Stimulated activated CD4-positive, alpha-beta T cell treated with anti-CD3 and anti-CD28 coated beads, Interleukin-1b, Interleukin-23, amount 100 ng/mL, for 4 hours (primary cell): ENCODE measurements at regions not wholly inside any gene's neighbourhood (a gene's known extent, or its start where the extent isn't known, plus 50 kb on each side); places are given as distances from the start of the nearest gene placed in this dataset.
"Not testable (repeated sequence)": the region's sequence is repeated elsewhere in the genome, so short reads cannot be mapped to it uniquely, and the experiment has no call there.

Experiments
- DNase-seq, 2 donors: peaks; one replicate each; pipeline ENCODE4 v3.0.0-alpha.2; 2020; ENCODE audit warnings: low read depth in 2 of 2

DNA sequence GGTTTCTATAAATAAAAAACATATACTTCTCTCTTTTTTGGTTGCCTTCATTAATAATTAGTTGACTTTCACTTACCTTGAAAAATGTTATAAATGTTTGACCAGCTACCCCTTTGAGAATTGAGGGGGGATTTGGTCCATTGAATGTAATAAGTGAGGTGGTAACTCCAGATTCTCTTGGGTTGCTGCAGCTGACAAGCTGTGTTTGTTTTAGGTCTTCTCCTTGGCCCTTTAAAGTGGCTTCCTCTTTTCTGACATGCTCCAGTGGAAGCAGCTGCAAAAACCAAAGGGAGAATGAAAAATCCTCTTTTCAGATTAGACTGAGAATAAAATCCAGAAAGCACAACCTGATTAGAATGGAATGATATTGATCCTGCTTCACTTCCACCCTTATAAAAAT is 410.5 kb downstream of the TMEM38B start:
- no peak for DNase-seq

DNA sequence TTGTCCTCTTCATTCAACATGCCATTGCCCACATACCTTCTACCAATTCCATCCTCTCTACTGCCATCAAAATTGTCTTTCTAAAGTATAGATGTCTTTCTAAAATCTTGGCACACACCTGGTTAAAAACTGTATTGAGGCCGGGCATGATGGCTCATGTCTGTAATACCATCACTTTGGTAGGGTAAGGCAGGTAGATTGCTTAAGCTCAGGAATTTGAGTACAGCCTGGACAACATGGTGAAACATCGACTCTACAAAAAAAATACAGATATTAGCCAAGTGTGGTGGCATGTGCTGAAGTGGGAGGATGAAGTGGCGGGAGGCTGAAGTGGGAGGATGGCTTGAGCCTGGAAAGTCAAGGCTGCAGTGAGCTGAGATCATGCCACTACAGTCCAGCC is 412.1 kb downstream of the TMEM38B start:
- DNase-seq, result no peak

DNA sequence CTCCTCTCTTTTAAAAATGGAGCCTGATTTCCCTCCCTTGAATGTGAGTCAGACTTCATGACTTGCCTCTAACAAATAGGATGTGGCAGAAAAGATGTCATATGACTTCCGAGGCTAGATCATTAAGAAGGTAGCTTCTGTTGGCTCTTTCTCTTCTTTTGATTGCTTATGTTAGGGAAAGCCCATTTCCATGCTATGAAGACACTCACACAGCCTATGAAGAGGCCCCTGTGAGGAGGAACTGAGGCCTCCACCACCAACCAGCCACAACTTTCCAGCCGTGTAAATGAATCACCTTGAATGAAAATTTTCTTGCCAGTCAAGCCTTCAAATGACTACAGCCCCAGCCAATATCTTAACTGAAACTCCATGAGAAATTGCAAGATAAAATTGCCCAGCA is 413.4 kb downstream of the TMEM38B start:
- DNase-seq, result no peak

DNA sequence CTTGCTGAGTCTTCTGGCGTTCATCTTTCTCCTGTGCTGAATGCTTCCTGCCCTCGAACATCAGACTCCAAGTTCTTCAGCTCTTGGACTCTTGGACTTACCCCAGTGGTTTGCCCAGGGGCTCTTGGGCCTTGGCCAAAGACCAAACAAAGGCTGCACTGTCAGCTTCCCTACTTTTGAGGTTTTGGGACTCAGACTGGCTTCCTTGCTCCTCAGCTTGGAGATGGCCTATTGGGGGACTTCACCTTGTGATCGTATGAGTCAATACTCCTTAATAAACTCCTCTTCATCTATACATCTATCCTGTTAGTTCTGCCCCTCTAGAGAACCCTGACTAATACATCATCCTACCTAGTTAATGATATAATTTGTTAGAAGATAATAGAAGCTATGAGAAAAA is 415.4 kb downstream of the TMEM38B start:
- not testable (repeated sequence) for DNase-seq

DNA sequence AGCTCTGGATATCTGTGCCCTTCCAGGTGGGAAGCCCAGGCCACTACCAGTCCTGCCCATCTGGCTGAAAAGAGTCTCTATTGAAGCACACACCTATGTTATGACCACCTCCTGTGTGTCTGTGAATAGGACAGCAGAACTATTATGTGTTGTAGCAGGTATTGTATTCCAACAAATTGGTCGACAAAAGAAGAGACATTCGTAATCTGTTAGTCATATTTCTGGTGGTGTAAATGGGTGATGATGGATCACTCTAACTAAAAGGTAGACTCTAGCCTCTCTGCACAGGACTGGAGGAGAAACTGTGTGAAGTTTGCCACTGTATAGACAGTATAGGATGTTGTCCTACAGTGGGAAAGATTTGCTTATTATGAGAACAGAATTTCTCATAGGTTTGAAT is 416.1 kb downstream of the TMEM38B start:
- no peak for DNase-seq

DNA sequence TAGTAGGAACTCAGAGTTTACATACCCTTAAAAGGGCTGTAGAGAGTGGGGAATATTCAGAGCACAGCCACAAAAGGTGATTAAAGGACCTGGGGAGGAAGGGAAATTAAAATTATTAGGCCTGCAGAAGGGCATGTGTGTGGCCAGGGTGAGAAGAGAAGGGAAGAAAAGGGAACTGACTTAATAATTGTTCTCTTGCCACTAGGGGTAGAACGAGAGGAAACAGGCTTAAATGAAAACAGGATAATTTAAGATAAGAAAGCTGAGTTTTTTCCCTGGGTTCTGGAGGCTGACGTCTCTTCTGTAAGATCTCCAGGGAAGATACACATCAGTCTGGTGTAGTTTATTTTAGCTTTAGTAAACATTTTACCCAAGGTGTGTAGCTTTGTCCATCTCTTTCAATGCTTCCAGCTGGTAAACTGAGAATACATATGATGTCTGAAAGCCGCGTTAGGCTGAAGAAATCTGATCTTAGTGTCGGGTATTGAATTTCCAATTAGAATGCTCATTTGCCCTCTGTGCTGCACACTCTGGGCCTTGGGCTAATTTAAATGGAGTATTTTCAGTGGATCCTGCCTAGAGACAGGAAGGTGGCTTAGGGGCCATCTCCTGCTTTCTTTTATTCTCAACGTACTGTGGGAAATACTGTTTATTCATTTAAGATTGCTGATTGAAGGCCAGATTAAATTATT is 416.8 kb downstream of the TMEM38B start:
- DNase-seq, result no peak

DNA sequence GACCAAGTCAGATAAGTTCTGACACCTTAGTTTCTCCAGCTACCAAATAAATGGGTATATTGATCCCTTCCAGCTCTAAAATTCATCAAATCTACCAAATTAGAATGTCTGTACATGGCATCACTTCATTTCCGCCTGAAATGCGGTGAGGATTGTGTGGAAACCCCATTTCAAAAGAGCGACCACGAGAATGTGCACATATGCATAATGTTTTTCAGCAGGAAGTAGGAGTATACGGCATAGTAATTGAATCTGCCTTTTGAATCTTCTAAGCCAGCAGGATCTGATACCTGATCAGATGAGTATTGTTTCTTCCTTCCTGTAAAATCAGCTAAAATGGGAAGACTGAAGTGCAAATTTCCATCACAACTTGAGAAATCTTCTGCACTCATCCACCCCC is 418.6 kb downstream of the TMEM38B start:
- no peak for DNase-seq

DNA sequence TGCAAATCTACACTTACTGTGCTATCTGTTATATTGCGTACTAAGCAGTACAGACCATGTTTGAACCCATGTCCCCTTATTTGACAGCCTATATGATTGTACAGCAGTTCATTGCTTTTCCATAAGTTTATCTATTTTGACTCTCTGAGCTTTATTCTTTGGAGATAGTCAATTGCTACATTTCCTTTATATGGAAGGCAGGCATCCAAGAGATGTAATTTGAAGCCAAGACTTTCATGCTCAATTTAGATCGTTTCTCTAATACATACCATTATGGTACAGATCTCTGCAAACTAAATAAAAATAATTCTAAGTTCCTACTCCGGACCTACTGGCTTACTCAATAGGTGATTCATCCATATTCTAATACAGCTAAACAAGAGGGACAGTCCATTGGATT is 424.8 kb downstream of the TMEM38B start:
- DNase-seq, result no peak

DNA sequence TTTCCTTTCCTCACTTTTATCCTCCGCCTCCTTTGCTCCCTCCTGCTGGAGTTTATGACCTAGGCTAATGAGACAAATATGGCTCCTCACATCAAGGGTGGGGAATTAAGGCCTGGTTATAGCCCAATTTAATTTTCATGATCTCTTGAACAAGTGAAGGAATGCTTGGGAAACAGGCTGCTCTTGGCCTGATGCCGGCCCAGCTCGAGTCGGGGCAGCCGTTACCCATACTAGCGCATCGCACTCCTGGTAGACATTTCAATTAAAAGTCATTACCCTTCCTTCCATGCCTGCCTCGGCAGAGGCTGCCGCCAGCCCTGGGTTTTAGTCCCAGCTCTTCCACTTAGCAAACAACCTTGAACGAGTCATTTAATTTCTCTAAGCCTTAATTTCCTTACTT is 425.7 kb downstream of the TMEM38B start:
- DNase-seq, result no peak

DNA sequence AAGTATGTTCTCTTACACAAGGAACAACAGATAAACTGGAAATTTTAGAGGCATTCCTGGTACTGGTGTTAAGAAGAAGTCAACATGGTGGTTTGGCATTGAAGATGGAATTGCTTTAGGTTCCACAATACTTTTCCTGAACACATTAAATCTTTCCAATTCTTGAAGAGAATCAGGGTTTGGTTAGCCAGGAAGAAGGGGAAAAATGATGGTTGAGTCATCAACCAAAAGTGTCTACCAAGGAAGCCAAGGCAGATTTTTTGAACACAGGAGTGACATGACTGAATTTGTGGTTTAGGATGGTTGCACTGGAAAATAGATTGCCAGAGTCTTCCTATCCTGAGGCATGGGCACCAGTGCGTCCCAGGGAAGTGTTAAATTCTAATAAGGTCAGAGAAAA is 433.4 kb downstream of the TMEM38B start:
- no peak for DNase-seq

DNA sequence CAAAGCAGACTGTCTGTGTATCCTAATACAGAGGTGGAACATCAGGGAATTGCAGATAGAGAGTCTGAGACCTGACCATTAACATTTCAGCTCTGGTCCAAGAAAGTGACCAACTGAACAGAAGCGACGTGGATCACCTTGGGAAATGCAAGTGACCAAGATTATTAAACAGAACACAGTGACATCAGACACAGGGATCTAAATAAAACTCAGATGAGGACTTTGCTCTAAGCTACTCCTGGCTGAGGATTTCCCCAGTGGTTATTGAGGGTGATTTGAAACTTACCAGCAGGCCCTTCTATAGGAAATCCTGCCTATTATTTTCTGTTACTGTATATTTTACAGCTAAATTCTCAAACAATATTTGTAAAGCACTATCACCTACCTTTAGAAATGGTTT is 436.0 kb downstream of the TMEM38B start:
- DNase-seq, result no peak

DNA sequence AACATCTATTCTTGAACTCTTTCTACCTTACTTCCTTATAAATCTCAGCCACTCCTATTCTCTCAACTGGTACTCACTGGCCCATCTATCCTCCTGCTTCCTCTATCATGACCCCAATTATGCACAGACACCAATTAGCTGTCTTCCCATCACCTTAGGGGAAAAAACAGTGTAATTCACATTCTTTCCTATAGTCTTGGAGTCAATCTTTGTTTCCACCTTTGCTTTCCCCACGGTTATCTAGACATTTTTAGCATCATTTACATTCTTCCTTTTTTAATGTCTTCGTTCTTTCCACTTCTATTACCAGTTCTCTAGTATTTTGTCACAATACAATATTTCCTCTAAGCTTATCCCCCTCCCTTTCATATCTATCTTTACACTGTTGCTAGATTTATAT is 449.4 kb downstream of the TMEM38B start:
- DNase-seq, result no peak

DNA sequence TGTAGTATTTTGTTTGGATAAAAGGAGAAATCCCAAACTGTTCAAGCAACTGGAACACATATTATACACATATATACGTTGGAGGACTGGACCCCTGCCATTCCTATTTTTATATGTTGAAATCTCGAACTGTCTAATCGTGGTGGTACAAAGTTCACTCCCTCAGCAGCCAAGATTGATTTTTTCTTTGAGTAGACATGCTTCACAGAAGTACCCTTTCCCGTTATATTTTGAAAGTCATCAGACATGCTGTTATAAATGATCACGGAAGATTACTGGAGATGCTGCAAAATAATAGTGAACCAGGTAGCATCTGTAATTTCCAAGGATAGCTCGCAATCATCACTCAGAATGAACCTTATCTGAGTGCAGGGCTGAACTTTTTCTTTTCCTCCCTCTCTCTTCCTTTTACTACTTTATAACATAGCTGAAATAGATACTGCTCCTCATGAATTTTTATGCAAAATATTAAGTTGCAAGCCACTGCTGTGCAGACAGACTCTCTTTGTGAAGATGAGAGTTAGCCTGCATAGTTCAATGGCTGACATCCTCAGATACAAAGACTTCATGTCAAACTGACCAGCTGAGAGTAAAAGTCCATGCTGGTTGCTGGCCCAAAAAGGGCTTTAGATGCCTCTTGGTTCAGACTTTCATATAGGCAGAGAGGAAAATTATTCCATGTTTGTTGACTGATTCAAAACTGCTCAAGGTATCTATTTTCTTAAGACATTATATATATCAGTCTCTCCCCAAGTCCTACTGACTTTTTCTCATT is 451.9 kb downstream of the TMEM38B start:
- DNase-seq, result no peak

DNA sequence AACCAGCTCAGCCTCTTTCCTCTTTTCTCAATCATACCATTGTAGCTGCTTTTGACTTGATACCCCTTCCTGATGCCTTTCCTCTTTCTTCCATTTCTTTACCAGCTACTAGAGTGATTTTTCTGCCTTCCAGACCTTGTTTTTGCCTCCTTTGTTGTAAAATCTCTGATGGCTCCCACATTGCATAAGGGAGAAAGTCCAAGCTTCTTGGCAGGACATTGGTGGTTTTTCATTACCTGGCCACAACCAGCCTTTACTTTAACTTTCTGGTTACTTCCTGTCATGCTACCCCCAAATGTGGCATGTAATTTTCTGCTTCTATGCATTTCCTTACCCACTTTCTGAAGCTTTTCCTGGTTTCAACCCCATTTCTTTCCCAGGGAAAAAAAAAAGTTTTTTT is 452.5 kb downstream of the TMEM38B start:
- no peak for DNase-seq

DNA sequence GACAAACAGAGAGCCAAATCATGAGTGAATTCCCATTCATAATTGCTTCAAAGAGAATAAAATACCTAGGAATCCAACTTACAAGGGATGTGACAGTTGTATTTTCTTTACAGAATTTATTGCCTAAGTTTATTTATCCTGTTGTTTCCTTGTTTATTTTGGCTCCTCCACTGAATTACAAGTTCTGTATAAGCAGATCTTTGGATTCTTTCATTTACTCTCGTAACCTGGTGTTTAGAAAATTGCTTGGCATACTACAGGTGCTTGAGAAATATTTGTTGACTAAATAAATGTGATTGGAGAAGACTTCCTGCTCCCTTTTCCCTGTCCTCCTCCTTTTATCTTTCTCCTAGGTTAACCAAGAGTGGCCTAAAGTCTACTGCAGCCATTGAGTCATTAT is 455.6 kb downstream of the TMEM38B start:
- DNase-seq, result no peak

DNA sequence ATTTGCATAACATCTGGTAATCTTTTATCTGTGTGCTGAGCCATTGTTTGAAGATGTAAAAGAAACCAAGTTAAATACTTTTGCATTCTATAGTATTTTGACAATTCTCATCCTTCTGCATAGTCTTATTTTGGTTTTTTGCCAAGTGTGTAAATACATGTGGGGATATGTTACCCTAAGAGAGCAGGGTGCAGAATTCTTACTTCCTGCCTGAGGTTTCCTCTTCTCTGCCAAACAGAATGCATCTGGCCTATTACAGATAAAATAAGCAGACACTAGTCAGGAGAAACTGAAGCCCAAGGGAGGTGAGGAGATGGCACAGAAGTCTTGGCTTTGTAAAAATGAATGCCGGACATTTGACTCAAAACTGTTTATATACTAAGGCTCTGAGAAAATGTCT is 462.1 kb downstream of the TMEM38B start:
- DNase-seq, result no peak

DNA sequence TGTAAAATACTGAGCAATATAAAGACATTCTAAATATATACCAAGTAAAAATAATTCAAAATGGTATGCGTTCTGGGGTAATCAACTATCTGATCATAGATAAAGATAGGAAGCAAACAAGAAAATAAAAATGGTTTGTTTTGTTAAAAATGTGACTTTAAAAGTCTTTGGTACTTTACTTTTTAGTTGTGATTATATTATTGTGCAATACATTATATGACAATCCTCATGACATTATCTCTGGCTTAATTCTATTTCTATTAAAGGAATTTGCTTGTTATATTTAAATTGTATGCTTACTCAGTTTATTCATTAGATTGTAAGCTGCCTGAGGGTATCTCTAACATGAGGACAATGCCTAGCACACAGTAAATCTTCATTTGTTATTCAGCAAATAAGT is 477.9 kb downstream of the TMEM38B start:
- DNase-seq, result no peak

DNA sequence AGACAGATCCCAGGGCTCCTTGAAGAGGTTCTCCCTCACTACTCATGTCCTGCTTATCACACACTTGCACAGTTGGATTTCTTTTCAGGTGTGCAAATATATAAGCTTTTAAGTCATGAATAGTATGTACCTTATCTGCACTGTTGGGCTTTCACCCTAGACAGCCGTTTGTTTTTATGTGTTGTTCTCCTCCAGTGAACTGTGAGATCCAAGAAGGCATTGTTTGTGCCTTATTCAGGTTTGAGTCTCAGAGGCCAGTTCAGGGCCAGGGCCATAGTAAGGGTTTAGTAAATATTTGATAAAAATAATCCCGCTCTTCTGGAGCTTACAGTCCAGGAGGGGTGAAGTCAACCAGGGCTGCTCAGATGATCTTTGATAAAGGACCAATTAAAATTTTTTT is 480.0 kb downstream of the TMEM38B start:
- DNase-seq, result no peak

DNA sequence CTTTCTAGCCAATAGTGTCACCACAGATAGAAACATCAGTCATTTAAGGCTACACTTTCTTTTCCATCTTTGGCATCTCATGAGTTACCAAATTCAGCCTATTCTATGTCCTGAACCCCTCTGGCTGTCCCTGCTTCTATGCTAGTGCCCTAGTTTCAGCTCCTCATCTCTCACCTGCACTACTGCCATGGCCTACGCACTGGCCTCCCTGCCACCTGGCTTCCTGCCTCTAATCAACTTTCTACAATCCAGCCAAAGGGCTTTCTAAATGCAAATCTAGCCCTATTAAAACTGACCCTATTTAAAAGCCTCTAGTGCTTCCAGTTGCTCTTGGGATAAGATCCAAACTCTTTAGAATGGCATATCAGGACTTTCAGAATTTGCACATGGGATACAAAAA is 482.9 kb downstream of the TMEM38B start:
- no peak for DNase-seq

DNA sequence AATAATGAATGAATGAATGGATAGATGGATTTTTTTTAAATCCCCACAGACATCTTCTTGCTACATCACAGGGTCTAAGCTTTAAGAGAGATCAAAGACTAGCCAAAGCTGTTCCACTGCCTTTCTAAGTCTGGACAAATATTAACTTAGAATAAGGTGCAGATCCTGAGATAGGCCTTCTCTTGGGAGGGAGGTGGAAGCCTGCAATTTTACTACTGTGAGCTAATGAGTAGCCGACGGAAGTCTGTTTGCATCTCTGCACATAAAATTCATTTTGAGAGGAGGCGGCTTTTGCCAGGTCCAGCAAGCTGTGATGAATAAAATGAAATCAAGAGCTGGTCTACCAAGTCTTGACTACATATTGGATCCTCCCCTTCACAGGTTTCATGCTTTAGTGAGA is 484.9 kb downstream of the TMEM38B start:
- DNase-seq, result no peak

DNA sequence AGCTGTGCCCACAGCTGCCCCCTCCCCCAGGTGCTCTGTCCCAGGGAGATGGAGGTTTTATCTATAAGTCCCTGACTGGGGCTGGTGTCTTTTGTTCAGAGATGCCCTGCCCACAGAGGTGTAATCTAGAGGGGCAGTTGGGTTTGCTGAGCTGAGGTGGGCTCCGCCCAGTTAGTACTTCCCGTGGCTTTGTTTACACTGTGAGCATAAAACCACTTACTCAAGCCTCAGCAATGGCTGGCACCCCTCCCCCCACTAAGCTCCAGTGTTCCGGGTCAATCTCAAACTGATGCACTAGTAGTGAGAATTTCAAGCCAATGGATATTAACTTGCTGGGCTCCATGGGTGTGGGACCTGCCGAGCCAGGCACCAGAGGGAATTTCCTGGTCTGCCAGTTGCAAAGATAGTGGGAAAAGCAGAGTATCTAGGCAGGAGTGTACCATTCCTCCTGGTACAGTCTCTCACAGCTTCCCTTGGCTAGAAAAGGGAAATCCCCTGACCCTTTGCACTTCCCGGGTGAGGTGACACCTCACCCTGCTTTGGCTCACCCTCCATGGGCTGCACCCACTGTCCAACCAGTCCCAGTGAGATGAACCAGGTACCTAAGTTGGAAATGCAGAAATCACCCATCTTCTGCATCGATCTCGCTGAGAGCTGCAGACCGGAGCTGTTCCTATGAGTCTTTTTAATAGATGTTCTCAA is 509.6 kb downstream of the TMEM38B start:
- DNase-seq, result not testable (repeated sequence)

DNA sequence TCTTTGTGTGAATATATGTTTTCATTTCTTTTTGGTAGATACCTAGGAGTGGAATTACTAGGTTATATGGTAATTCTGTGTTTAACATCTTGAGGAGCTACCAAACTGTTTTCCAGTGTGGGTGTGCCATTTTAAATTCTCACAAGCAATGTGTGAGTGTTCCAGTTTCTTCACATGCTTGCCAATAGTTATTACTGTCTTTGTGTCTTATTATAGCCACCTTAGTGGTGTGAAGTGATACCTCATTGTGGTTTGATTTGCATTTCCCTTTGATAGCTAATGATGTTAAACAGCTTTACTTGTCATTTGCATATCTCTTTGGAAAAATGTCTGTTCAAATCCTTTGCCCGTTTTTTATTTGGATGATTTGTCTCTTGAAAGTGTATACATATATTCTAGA is 513.0 kb downstream of the TMEM38B start:
- DNase-seq, result no peak

DNA sequence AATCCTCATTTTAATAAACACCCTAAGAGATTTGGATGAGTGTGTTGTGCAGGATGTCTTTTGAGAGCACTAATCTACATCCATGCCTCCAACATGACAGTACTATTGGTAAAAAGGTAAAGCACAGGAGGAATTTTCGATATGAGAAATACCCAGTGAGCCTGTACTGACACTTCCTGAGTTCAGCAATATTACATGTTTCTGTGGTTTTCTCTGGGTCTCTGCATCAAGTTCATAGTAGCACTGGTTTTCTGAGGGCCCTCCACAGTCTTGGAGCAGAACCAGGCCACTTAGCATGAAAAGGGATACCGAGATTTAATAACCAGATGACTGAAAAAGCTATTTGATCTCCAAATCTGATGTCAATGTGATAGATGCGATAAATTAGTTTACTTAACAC is 524.1 kb downstream of the TMEM38B start:
- no peak for DNase-seq
